Esophagus squamous epithelium (tissue), 4 donors: ENCODE measurements at regions not wholly inside any gene's neighbourhood (a gene's known extent, or its start where the extent isn't known, plus 50 kb on each side); places are given as distances from the start of the nearest gene placed in this dataset.

Experiments
- CTCF ChIP-seq, 6 experiments: fragments of 450-650 bp in 4 of 6; fragments of 200-600 bp in 2 of 6; sonication (generic) in 2 of 6; IDR thresholded peaks; one replicate each; pipeline ENCODE4 v1.5.1; 2016 to 2019; ENCODE audit warnings: antibody characterized with exemption in 6 of 6, mild to moderate bottlenecking in 4 of 6, moderate library complexity in 4 of 6
- POLR2A ChIP-seq, 4 donors: fragments of 450-650 bp; IDR thresholded peaks; one replicate each; pipeline ENCODE4 v1.6.1; 2017; ENCODE audit warnings: antibody characterized with exemption in 4 of 4, mild to moderate bottlenecking in 4 of 4, moderate library complexity in 3 of 4

- TF ChIP-seq CTCF (IDR thresholded peaks at IDR 0.05) (no peak), POLR2A (IDR thresholded peaks at IDR 0.05) (no peak)
These were observed 409.3 kb downstream of the SRGAP2C start for GRCh38 chr1:121594096-121594495.
